ENCODE measurements at regions not wholly inside any gene's neighbourhood (a gene's known extent, or its start where the extent isn't known, plus 50 kb on each side); places are given as distances from the start of the nearest gene placed in this dataset.

DNA sequence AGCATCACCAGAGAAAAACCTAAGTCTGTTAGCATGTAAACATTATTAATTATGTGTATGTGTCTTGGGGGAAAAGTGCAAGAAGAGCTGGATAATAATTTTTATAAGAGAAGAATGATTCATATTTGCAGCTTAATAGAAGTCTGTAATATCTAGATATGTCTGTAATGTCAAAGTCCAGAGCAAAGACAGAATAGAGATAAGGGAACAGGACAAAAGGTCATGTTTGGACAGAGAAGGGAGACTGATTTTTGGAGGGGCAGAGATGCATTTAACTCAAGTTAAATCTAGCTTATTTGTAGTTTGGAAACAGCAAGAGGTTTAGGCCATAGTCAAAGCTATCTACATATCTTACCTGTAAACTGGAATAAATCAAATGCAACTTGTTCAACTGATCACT lies 61.2 kb downstream of the MAGED1 start:
- Histone ChIP-seq H3K36me3 (ENCODE audit: low read depth) (no peaks in the 10 kb centered on the region), H3K9me3 (no peaks in the 10 kb centered on the region), H3K4me3 (no peak overlapping the region), H3K4me1 (ENCODE audit: low read depth) (no peaks in the 10 kb centered on the region)
- ATAC-seq (no peak), DNase-seq (no peak)
- TF ChIP-seq, protein P1, sequence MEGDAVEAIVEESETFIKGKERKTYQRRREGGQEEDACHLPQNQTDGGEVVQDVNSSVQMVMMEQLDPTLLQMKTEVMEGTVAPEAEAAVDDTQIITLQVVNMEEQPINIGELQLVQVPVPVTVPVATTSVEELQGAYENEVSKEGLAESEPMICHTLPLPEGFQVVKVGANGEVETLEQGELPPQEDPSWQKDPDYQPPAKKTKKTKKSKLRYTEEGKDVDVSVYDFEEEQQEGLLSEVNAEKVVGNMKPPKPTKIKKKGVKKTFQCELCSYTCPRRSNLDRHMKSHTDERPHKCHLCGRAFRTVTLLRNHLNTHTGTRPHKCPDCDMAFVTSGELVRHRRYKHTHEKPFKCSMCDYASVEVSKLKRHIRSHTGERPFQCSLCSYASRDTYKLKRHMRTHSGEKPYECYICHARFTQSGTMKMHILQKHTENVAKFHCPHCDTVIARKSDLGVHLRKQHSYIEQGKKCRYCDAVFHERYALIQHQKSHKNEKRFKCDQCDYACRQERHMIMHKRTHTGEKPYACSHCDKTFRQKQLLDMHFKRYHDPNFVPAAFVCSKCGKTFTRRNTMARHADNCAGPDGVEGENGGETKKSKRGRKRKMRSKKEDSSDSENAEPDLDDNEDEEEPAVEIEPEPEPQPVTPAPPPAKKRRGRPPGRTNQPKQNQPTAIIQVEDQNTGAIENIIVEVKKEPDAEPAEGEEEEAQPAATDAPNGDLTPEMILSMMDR (IDR thresholded peaks at IDR 0.05) = no peak
- intact Hi-C loops (cut with DNase I, micrococcal nuclease) = no loop called here

DNA sequence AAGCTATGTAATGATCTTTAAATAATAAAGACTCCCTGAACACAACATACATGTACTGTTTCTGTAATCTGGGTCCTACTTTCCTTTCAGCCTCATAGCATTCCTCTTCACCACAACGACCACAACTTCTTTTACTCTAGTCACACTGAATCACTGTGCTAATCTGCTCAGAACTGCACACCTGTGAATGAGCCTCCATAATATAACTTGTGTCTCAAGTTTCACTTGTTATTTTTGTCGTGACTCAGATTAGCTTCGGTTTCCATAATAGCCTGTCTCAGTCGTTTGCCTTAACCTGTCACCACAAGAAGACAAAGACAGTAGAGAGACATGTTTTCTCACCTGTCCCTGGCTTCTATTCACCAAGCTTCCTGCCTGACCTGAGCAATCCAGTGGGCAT lies 61.8 kb downstream of the MAGED1 start:
- TF ChIP-seq, protein P1 (IDR thresholded peaks at IDR 0.05) = no peak
- H3K4me3 ChIP-seq = no peak overlapping the region
- no peak for DNase-seq
- H3K9me3 ChIP-seq = no peaks in the 10 kb centered on the region
- ATAC-seq = peak; percentile 17
- H3K36me3 ChIP-seq (ENCODE audit: low read depth) = no peaks in the 10 kb centered on the region
- no peaks in the 10 kb centered on the region for H3K4me1 ChIP-seq (ENCODE audit: low read depth)
- intact Hi-C loops (cut with DNase I, micrococcal nuclease) = no loop called here

DNA sequence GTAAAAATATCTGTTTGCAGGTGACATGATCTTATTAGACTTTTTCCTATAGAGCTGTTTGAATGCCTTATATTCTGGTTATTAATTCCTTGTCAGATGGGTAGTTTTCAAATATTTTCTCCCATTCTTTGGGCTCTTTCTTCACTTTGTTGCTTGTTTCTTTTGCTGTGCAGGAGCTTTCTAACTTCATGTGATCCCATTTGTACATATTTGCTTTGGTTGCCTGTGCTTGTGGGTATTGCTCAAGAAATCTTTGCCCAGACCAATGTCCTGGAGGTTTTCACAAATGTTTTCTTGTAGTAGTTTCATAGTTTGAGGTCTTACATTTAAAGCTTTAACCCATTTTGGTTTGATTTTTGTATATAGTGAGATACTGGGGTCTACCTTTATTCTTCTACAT lies 63.0 kb downstream of the MAGED1 start:
- Histone ChIP-seq H3K4me3 (no peak overlapping the region), H3K9me3 (no peaks in the 10 kb centered on the region), H3K4me1 (ENCODE audit: low read depth) (no peaks in the 10 kb centered on the region), H3K36me3 (ENCODE audit: low read depth) (no peaks in the 10 kb centered on the region)
- DNase-seq (no peak), ATAC-seq (no peak)
- TF ChIP-seq, protein P1 (IDR thresholded peaks at IDR 0.05) = no peak
- intact Hi-C loops (cut with DNase I, micrococcal nuclease) = no loop called here

DNA sequence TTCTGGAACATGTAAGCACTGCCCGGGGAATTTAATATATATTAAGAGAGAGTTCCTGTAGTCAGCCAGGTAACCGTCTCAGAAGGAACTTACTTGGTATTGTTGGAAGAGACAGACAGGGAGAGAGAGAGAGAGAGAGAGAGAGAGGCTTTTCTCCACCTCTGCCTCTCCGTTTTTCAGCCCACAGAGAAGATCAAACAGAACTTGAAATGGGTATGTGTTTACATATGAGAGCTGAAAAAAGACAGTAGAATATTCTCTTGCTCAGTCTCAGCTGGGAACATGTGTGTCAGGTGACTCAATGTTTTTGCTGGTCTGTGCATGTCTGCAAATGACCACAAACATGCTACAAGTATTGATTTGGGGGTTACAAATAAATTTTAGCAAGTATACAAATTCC lies 81.9 kb downstream of the MAGED1 start:
- Histone ChIP-seq H3K4me1 (ENCODE audit: low read depth) (no peaks in the 10 kb centered on the region), H3K4me3 (no peak overlapping the region), H3K36me3 (ENCODE audit: low read depth) (no peaks in the 10 kb centered on the region), H3K9me3 (no peaks in the 10 kb centered on the region)
- ATAC-seq = no peak
- TF ChIP-seq, protein P1 (IDR thresholded peaks at IDR 0.05) = no peak
- intact Hi-C loops (cut with DNase I, micrococcal nuclease) = no loop called here
- no peak for DNase-seq

DNA sequence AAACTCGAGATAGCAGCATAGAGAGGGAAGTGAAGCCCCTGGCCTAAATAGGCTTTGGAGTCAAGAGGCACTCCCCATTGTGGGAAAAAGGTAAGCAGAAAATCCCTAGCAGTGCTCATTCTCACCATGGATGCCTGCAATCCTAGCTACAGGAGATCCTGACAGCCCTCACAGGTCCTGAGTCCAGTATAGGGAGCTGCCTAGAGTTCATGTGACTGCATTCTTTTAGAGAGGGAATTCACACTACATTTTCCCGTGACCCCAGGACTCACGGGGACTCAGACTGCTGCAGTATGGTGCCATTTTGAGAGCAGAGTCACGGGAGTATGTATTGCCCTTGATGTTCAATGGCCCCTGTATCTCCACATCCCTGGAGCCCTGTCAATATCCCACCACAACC lies 82.4 kb downstream of the MAGED1 start:
- Histone ChIP-seq H3K36me3 (ENCODE audit: low read depth) (no peaks in the 10 kb centered on the region), H3K9me3 (no peaks in the 10 kb centered on the region), H3K4me1 (ENCODE audit: low read depth) (no peaks in the 10 kb centered on the region), H3K4me3 (no peak overlapping the region)
- intact Hi-C loops (cut with DNase I, micrococcal nuclease) = no loop called here
- no peak for ATAC-seq
- TF ChIP-seq, protein P1 (IDR thresholded peaks at IDR 0.05) = no peak
- DNase-seq = no peak

DNA sequence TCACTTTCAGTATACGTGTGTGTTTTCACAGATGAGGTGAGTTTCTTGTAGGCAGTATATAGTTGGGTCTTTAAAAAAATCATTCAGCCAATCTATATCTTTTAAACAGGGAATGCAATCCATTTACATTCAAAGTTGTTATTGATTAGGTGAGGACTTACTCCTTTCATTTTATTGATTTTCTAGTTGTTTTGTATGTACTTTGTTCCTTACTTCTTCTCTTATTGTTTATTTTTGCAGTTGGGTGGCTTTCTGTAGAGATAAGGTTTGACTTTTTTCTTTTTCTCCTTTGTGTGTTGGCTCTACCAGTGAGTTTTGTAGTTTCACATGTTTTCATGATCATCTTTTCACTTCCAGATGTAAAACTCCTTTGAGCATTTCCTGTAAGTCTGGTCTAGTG lies 83.1 kb downstream of the MAGED1 start:
- Histone ChIP-seq H3K4me1 (ENCODE audit: low read depth) (no peaks in the 10 kb centered on the region), H3K36me3 (ENCODE audit: low read depth) (no peaks in the 10 kb centered on the region), H3K9me3 (no peaks in the 10 kb centered on the region), H3K4me3 (no peak overlapping the region)
- intact Hi-C loops (cut with DNase I, micrococcal nuclease) = no loop called here
- TF ChIP-seq, protein P1 (IDR thresholded peaks at IDR 0.05) = no peak
- ATAC-seq = no peak
- no peak for DNase-seq
